Omental fat pad (tissue), 3 donors: ENCODE measurements at regions not wholly inside any gene's neighbourhood (a gene's known extent, or its start where the extent isn't known, plus 50 kb on each side); places are given as distances from the start of the nearest gene placed in this dataset.

Experiments used
- ATAC-seq: fragments of 150-250 bp; one replicate; pipeline ENCODE4 v1.9.1; 2016; ENCODE audit warnings: mild to moderate bottlenecking, moderate library complexity; ENCODE audit not compliant: low FRiP score
- DNase-seq: peaks from one replicate; pipeline ENCODE4 v3.0.0-alpha.2; 2019; ENCODE audit warnings: low spot score
- TF ChIP-seq, protein P1 (sequence below), 3 donors: fragments of 450-650 bp; IDR thresholded peaks; one replicate each; pipeline ENCODE4 v1.5.1; 2016 to 2017; ENCODE audit warnings: antibody characterized with exemption in 3 of 3, mild to moderate bottlenecking in 3 of 3, moderate library complexity in 2 of 3

DNA sequence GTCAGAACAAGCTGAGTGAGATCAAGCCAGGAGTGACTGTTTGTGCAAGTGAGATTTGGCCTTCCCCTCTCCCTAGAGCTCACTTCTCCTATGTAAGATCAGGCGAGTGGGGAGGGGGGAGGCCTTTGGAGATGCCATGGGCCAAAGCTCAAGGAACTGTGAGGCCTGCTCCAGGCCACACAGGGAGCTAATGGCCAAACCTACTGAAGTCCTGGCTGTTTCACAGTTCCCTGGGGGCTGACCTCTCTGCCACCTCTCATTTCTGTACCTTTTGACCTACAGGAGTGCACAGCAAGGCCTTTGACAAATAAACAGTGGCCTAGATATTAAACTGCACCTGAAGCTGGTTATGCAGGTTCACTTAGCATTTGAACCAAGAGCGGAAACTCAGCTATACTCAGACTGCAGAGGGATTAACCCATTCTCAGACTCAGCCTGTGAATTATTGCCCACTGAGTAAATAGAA is 235.0 kb upstream of the NT5C1B start:
- DNase-seq, result no peak
- no peak for ATAC-seq
- TF ChIP-seq, protein P1, sequence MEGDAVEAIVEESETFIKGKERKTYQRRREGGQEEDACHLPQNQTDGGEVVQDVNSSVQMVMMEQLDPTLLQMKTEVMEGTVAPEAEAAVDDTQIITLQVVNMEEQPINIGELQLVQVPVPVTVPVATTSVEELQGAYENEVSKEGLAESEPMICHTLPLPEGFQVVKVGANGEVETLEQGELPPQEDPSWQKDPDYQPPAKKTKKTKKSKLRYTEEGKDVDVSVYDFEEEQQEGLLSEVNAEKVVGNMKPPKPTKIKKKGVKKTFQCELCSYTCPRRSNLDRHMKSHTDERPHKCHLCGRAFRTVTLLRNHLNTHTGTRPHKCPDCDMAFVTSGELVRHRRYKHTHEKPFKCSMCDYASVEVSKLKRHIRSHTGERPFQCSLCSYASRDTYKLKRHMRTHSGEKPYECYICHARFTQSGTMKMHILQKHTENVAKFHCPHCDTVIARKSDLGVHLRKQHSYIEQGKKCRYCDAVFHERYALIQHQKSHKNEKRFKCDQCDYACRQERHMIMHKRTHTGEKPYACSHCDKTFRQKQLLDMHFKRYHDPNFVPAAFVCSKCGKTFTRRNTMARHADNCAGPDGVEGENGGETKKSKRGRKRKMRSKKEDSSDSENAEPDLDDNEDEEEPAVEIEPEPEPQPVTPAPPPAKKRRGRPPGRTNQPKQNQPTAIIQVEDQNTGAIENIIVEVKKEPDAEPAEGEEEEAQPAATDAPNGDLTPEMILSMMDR (IDR thresholded peaks at IDR 0.05), result no peak

DNA sequence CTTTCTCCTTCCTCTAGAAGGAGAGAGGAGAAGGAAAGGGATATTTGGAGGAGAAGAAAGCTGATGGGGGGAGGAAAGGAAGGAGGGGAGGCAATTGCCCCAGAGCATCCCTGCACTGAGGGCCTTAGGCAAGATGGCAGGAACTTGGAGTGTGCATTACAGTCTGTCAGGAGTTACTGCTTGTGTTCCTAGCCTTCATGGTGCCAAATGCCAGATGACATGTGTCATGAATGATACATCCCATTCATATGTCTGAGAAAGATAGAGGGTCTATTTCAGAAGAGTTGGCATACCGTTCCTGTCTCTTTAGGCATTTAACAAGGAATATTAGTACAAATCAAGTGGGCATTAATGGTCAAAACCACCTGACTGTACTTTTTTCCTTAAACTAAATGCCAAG is 232.1 kb upstream of the NT5C1B start:
- TF ChIP-seq, protein P1 (IDR thresholded peaks at IDR 0.05), result no peak
- DNase-seq (no peak), ATAC-seq (no peak)

DNA sequence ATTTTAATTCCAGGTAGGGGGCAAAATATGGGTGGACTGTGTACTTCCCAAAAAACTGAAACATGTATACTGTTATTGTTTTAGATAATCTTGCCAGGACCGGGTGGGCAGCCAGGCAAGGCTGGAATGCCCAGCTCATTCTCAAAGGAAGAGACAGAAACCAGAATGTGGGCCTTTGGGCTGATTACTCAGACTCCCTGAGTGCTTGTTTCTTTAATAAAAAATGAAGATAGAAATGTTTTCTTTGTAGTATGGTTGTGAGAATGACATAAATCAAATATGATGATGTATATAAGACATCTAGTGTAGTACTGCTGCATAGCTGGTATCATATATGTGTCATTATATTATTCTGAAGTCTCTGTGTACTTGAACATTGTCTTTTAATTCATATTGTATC is 231.6 kb upstream of the NT5C1B start:
- no peak for ATAC-seq
- TF ChIP-seq, protein P1 (IDR thresholded peaks at IDR 0.05), result no peak
- no peak for DNase-seq

DNA sequence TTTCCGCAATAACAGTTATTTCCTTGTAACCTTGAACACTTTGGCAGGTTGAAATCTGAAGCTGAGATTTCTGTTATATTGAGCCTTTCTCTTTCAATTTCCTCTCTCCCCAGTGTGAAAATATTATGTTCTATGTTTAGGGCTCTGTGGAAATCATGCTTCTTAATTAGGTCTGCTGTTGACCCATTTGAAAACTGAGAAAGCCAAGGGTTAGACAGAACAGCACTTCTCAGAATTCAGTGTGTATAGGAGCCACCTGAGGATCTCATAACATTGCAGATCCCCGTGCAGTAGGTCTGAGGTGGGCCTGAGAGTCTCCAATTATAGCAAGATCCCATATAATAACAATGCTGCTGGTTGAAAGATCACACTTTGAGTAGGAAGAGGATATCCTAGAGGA is 230.2 kb upstream of the NT5C1B start:
- DNase-seq, result no peak
- no peak for ATAC-seq
- TF ChIP-seq, protein P1 (IDR thresholded peaks at IDR 0.05), result no peak

DNA sequence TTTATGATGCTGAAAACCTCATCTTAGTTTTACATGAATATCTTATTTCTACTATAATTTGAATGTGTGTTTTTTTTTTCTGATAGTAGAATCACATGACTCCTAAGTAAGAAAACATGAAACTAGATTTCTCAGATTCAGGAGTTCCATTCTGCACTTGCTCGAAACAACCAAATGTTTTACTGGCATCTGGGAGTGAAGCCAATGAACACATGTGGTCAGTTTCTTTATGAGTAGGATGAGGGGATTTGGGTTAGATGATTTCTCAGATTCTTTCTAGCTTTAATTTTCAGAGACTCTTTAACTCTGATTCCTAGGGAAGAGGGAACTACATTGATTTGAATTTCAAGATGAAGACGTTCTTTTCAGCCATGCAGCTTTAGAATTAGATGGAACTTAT is 225.0 kb upstream of the NT5C1B start:
- TF ChIP-seq, protein P1 (IDR thresholded peaks at IDR 0.05), result no peak
- no peak for ATAC-seq
- no peak for DNase-seq

DNA sequence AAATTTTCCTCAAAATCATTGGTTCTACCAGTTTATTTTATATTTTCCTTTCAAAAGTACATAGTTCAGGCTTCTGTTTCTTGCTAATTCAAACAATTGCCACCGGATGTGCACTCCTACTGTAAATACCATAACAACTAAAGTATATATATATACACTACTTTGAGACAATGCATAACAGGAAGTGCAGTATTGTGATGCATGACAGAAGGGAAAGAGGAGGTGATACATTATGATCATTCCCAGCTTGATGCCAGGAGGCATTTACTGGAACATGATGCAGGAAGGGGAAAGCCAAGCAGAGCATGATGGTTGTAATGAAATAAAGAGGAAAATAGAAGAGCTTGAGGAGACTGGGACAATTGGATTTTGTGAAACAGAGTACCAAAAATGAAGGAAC is 215.2 kb upstream of the NT5C1B start:
- ATAC-seq, result no peak
- TF ChIP-seq, protein P1 (IDR thresholded peaks at IDR 0.05), result no peak
- no peak for DNase-seq

DNA sequence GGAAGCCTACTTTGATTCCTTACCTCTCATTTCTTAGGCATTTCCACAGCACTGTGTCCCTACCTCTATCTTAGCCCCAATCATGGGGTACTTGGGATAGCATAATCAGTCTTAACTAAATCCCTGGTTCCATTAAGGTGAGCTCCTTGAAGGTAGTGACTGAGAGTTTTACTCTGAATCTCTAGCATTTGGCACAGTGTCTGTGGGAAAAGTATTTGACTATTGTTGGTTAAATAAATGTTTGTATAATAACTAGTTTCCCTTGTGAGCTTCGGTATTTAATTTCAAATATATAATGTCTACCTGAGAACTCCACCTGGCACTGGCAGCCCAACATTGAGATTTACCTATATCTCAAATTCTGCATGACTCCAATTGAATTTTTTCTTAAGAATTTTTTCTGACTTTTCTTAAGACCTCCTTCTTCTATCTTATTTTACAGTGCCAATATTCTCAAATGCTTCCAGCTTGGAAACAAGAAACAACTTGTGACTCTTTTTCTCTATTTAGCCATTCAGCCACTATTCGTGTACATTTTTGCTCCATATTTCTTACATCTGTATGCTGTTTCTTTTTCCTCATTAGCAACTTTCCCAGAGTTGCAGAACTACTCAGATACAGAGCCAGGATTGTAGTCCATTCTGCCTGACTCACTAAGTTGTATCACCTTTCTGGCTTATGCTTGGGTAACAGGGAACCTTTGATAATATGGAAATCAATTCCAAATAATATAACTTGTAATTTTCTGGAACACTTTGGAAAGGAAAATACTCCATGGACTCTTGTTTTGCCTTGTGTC is 214.0 kb upstream of the NT5C1B start:
- TF ChIP-seq, protein P1 (IDR thresholded peaks at IDR 0.05), result no peak
- DNase-seq (no peak), ATAC-seq (no peak)
